WTC11 (cell line): ENCODE measurements at regions not wholly inside any gene's neighbourhood (a gene's known extent, or its start where the extent isn't known, plus 50 kb on each side); places are given as distances from the start of the nearest gene placed in this dataset.

Source experiments
- ATAC-seq: fragments of 200-7000 bp; cut with Tn5 transposase; 2 replicates; pipeline ENCODE4 v1.10.0; 2021; ENCODE audit warnings: mild to moderate bottlenecking, moderate library complexity
- CTCF ChIA-PET: fragments of 300-600 bp; sonication (Branson Sonifier 250); formaldehyde crosslinking; loops from one replicate; lab custom pipeline; 2021; ENCODE audit warnings: antibody characterized with exemption; lab: Charles Lee
- POLR2A ChIA-PET: fragments of 350-600 bp; sonication (Branson Sonifier 250); formaldehyde crosslinking; loops from one replicate; lab custom pipeline; 2021; ENCODE audit warnings: antibody characterized with exemption; lab: Charles Lee
- DNase-seq: peaks from one replicate; pipeline ENCODE4 v3.0.0; 2021; ENCODE audit warnings: low spot score
- H3K27ac Mint-ChIP-seq: 2 replicates; pipeline ENCODE4 v1.8.0; 2021; ENCODE audit warnings: mixed read lengths
- H3K27me3 Mint-ChIP-seq: 2 replicates; pipeline ENCODE4 v1.8.0; 2021; ENCODE audit warnings: low read depth, mild to moderate bottlenecking, moderate library complexity, mixed read lengths
- H3K36me3 Mint-ChIP-seq: 2 replicates; pipeline ENCODE4 v1.8.0; 2021; ENCODE audit warnings: mixed read lengths
- H3K4me1 Mint-ChIP-seq: 2 replicates; pipeline ENCODE4 v1.8.0; 2022; ENCODE audit warnings: mixed read lengths
- H3K4me3 Mint-ChIP-seq: 2 replicates; pipeline ENCODE4 v1.8.0; 2021; ENCODE audit warnings: mild to moderate bottlenecking, moderate library complexity, mixed read lengths
- H3K9me3 Mint-ChIP-seq: 2 replicates; pipeline ENCODE4 v1.8.0; 2021; ENCODE audit warnings: mixed read lengths
- CDX4 ChIP-seq: fragments of 250-450 bp; sonication (Bioruptor Pico); IDR thresholded peaks from 2 replicates; pipeline ENCODE4 v1.9.0; 2021; ENCODE audit warnings: moderate library complexity, mild to moderate bottlenecking, inconsistent platforms, borderline replicate concordance
- ESRRA ChIP-seq: sonication (generic); formaldehyde crosslinking; IDR thresholded peaks from 2 replicates; pipeline ENCODE4 v1.8.1; 2022; ENCODE audit warnings: mild to moderate bottlenecking, missing genetic modification reagents, borderline replicate concordance
- ETV6 ChIP-seq: sonication (generic); formaldehyde crosslinking; IDR thresholded peaks from 2 replicates; pipeline ENCODE4 v1.8.1; 2022; ENCODE audit warnings: mild to moderate bottlenecking, missing genetic modification reagents
- GABPB1 ChIP-seq: sonication (generic); formaldehyde crosslinking; IDR thresholded peaks from 2 replicates; pipeline ENCODE4 v1.8.1; 2023; ENCODE audit warnings: mild to moderate bottlenecking, missing genetic modification reagents
- GTF2I ChIP-seq: fragments of 250-450 bp; sonication (Bioruptor Pico); conservative IDR thresholded peaks from 2 replicates; pipeline ENCODE4 v1.4.0; 2021; ENCODE audit warnings: mild to moderate bottlenecking
- MXD4 ChIP-seq: fragments of 250-450 bp; sonication (Bioruptor Pico); IDR thresholded peaks from 2 replicates; pipeline ENCODE4 v1.8.0; 2021; ENCODE audit warnings: mild to moderate bottlenecking, moderate library complexity, borderline replicate concordance
- NFE2L1 ChIP-seq: sonication (generic); formaldehyde crosslinking; IDR thresholded peaks from 2 replicates; pipeline ENCODE4 v1.8.1; 2023; ENCODE audit warnings: missing genetic modification reagents
- NR1H2 ChIP-seq: sonication (generic); formaldehyde crosslinking; IDR thresholded peaks from 2 replicates; pipeline ENCODE4 v1.9.0; 2021; ENCODE audit warnings: mild to moderate bottlenecking, moderate library complexity, missing genetic modification reagents
- NR2C2 ChIP-seq: sonication (generic); formaldehyde crosslinking; IDR thresholded peaks from 2 replicates; pipeline ENCODE4 v1.8.0; 2022; ENCODE audit warnings: mild to moderate bottlenecking, missing genetic modification reagents
- OVOL2 ChIP-seq: fragments of 250-450 bp; sonication (Bioruptor Pico); IDR thresholded peaks from 2 replicates; pipeline ENCODE4 v1.9.0; 2021; ENCODE audit warnings: mild to moderate bottlenecking, borderline replicate concordance
- SMAD3 ChIP-seq: sonication (generic); formaldehyde crosslinking; IDR thresholded peaks from 2 replicates; pipeline ENCODE4 v1.8.0; 2022; ENCODE audit warnings: missing genetic modification reagents, mild to moderate bottlenecking, borderline replicate concordance
- SMAD4 ChIP-seq: sonication (generic); formaldehyde crosslinking; IDR thresholded peaks from 2 replicates; pipeline ENCODE4 v1.8.0; 2022; ENCODE audit warnings: mild to moderate bottlenecking, missing genetic modification reagents
- TEAD1 ChIP-seq: sonication (generic); formaldehyde crosslinking; IDR thresholded peaks from 2 replicates; pipeline ENCODE4 v1.8.0; 2022; ENCODE audit warnings: mild to moderate bottlenecking, missing genetic modification reagents
- ZNF532 ChIP-seq: fragments of 250-450 bp; sonication (Bioruptor Pico); IDR thresholded peaks from 2 replicates; pipeline ENCODE4 v1.9.0; 2021; ENCODE audit warnings: mild to moderate bottlenecking, borderline replicate concordance
- TF ChIP-seq, protein P1 (sequence below): sonication (generic); formaldehyde crosslinking; IDR thresholded peaks from 2 replicates; pipeline ENCODE4 v1.8.1; 2023; ENCODE audit warnings: mild to moderate bottlenecking, missing genetic modification reagents, moderate library complexity
- TF ChIP-seq, protein P2 (sequence below): sonication (generic); formaldehyde crosslinking; IDR thresholded peaks from 2 replicates; pipeline ENCODE4 v1.8.0; 2023; ENCODE audit warnings: missing genetic modification reagents
- TF ChIP-seq, protein P3 (sequence below): sonication (generic); formaldehyde crosslinking; IDR thresholded peaks from 2 replicates; pipeline ENCODE4 v1.8.0; 2022; ENCODE audit warnings: missing genetic modification reagents
- TF ChIP-seq, protein P4 (sequence below): sonication (generic); formaldehyde crosslinking; IDR thresholded peaks from 2 replicates; pipeline ENCODE4 v1.8.1; 2022; ENCODE audit warnings: missing genetic modification reagents, borderline replicate concordance
- TF ChIP-seq, protein P5 (sequence below): sonication (generic); formaldehyde crosslinking; IDR thresholded peaks from 2 replicates; pipeline ENCODE4 v1.8.0; 2023; ENCODE audit warnings: mild to moderate bottlenecking, missing genetic modification reagents

DNA sequence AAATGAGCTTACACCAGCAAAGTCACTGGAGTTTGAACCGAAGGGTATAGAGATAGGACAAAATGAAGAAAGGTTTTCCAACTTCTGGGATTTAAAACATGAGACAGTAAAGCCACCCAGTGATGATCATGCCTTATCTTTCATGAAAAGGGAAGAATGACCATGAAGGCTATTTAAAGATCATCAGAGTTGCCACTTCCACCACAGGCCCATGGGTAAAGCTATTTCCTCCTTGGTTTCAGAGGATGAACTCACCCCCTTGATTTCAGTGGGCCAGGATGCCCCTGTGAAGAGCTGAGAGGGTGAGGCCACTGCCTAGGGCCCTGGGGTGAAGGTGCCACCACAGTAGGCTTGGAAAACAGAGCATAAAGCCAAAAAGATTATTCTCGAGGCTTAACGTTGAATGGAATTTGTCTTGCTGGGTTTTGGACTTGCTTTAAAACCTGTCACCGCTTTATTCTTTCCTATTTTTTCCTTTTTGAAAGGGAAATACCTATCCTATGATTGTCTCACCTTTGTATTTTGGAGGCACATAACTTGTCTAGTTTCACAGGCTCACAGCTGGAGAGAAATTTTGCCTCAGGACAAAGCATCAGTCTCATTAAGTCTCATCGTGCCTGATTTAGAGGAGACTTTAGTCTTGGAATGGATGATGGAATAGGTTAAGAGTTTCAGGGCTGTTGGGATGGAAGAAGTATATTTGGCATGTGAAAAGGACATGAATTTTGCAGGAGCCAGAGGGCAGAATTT, 254.0 kb downstream of the SNCA start:
- TF ChIP-seq ESRRA, result no peak
- TF ChIP-seq, protein P1, sequence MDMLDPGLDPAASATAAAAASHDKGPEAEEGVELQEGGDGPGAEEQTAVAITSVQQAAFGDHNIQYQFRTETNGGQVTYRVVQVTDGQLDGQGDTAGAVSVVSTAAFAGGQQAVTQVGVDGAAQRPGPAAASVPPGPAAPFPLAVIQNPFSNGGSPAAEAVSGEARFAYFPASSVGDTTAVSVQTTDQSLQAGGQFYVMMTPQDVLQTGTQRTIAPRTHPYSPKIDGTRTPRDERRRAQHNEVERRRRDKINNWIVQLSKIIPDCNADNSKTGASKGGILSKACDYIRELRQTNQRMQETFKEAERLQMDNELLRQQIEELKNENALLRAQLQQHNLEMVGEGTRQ, result no peak
- TF ChIP-seq, protein P2, sequence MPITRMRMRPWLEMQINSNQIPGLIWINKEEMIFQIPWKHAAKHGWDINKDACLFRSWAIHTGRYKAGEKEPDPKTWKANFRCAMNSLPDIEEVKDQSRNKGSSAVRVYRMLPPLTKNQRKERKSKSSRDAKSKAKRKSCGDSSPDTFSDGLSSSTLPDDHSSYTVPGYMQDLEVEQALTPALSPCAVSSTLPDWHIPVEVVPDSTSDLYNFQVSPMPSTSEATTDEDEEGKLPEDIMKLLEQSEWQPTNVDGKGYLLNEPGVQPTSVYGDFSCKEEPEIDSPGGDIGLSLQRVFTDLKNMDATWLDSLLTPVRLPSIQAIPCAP (CRISPR knock-in tag), result no peak
- TF ChIP-seq, protein P3, sequence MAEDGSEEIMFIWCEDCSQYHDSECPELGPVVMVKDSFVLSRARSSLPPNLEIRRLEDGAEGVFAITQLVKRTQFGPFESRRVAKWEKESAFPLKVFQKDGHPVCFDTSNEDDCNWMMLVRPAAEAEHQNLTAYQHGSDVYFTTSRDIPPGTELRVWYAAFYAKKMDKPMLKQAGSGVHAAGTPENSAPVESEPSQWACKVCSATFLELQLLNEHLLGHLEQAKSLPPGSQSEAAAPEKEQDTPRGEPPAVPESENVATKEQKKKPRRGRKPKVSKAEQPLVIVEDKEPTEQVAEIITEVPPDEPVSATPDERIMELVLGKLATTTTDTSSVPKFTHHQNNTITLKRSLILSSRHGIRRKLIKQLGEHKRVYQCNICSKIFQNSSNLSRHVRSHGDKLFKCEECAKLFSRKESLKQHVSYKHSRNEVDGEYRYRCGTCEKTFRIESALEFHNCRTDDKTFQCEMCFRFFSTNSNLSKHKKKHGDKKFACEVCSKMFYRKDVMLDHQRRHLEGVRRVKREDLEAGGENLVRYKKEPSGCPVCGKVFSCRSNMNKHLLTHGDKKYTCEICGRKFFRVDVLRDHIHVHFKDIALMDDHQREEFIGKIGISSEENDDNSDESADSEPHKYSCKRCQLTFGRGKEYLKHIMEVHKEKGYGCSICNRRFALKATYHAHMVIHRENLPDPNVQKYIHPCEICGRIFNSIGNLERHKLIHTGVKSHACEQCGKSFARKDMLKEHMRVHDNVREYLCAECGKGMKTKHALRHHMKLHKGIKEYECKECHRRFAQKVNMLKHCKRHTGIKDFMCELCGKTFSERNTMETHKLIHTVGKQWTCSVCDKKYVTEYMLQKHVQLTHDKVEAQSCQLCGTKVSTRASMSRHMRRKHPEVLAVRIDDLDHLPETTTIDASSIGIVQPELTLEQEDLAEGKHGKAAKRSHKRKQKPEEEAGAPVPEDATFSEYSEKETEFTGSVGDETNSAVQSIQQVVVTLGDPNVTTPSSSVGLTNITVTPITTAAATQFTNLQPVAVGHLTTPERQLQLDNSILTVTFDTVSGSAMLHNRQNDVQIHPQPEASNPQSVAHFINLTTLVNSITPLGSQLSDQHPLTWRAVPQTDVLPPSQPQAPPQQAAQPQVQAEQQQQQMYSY, result no peak
- no peak for TF ChIP-seq NFE2L1 (CRISPR knock-in tag)
- no peak for TF ChIP-seq GABPB1 (CRISPR knock-in tag)
- TF ChIP-seq NR1H2 (CRISPR knock-in tag), result no peak
- TF ChIP-seq ZNF532 (CRISPR knock-in tag), result no peak
- no peak for TF ChIP-seq NR2C2 (CRISPR knock-in tag)
- TF ChIP-seq, protein P4, sequence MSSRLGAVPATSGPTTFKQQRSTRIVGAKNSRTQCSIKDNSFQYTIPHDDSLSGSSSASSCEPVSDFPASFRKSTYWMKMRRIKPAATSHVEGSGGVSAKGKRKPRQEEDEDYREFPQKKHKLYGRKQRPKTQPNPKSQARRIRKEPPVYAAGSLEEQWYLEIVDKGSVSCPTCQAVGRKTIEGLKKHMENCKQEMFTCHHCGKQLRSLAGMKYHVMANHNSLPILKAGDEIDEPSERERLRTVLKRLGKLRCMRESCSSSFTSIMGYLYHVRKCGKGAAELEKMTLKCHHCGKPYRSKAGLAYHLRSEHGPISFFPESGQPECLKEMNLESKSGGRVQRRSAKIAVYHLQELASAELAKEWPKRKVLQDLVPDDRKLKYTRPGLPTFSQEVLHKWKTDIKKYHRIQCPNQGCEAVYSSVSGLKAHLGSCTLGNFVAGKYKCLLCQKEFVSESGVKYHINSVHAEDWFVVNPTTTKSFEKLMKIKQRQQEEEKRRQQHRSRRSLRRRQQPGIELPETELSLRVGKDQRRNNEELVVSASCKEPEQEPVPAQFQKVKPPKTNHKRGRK (CRISPR knock-in tag), result no peak
- TF ChIP-seq GTF2I (CRISPR knock-in tag), result no peak
- no peak for TF ChIP-seq MXD4 (CRISPR knock-in tag)
- TF ChIP-seq OVOL2 (CRISPR knock-in tag), result no peak
- TF ChIP-seq, protein P5, sequence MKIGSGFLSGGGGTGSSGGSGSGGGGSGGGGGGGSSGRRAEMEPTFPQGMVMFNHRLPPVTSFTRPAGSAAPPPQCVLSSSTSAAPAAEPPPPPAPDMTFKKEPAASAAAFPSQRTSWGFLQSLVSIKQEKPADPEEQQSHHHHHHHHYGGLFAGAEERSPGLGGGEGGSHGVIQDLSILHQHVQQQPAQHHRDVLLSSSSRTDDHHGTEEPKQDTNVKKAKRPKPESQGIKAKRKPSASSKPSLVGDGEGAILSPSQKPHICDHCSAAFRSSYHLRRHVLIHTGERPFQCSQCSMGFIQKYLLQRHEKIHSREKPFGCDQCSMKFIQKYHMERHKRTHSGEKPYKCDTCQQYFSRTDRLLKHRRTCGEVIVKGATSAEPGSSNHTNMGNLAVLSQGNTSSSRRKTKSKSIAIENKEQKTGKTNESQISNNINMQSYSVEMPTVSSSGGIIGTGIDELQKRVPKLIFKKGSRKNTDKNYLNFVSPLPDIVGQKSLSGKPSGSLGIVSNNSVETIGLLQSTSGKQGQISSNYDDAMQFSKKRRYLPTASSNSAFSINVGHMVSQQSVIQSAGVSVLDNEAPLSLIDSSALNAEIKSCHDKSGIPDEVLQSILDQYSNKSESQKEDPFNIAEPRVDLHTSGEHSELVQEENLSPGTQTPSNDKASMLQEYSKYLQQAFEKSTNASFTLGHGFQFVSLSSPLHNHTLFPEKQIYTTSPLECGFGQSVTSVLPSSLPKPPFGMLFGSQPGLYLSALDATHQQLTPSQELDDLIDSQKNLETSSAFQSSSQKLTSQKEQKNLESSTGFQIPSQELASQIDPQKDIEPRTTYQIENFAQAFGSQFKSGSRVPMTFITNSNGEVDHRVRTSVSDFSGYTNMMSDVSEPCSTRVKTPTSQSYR (CRISPR knock-in tag), result no peak
- TF ChIP-seq CDX4, result no peak
- no peak for TF ChIP-seq SMAD4 (CRISPR knock-in tag)
- TF ChIP-seq TEAD1 (CRISPR knock-in tag), result no peak
- no peak for TF ChIP-seq SMAD3 (CRISPR knock-in tag)
- no peak for TF ChIP-seq ETV6
- H3K4me3 Mint-ChIP-seq, result no peak overlapping the region
- no peaks in the 10 kb centered on the region for H3K36me3 Mint-ChIP-seq
- H3K9me3 Mint-ChIP-seq, result peaks cover 4% of the 10 kb centered on the region; the same call in 1 of the 2 replicates
- ChIA-PET CTCF (no interaction called here), POLR2A (no interaction called here)
- DNase-seq (no peak), ATAC-seq (no peak)
- no peak overlapping the region for H3K27ac Mint-ChIP-seq
- peaks cover 17% of the 10 kb centered on the region for H3K27me3 Mint-ChIP-seq
- no peaks in the 10 kb centered on the region for H3K4me1 Mint-ChIP-seq
